GM21526 (cell line): ENCODE measurements at regions not wholly inside any gene's neighbourhood (a gene's known extent, or its start where the extent isn't known, plus 50 kb on each side); places are given as distances from the start of the nearest gene placed in this dataset.

ENCODE experiments used
- ATAC-seq: cut with Tn5 transposase; IDR thresholded peaks from one replicate; pipeline ENCODE4 v1.9.1; 2021; ENCODE audit warnings: moderate library complexity; ENCODE audit not compliant: unreplicated experiment, low FRiP score

DNA sequence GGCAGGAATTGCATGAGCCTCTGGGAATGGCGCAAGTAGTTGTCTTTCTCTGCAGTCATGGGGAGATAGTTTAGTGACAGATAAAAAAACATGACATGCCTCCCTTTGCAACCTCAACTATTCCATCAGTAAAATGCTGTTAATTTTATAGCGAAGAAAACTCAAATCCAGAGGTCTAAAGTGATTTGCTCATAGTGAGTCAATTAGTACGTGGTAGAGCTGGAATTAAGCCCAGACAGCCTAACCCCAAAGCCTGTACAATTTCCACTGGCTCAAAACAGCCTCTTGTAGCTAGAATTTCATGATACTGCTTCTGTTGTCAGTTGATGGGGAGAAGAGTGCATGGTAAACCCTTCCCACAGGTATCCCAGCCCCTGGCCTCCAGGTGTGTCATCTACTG lies 81.3 kb upstream of the TRPC5 start:
- no peak for ATAC-seq

- no peak for ATAC-seq
These were observed 65.8 kb upstream of the TRPC5 start for GRCh38 chrX:112148397-112148796.

DNA sequence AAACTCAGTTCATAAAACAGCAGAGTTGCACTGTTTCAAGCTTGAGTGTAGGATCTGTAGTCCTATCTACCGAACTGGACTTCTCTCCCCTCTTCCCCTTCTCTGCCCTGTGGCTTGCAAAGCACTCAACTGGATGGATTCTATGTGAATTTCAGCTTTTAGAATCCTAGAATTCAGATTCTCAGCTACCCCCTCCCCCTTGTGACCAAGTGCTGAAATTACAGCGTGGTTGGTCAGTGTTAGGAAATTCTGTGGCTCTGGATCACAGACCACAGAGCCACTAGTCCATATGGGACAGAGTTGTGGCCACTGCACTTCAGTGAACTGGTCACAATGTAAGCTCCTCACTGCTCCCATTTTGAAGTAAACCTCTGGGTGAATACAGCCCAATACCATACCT lies 64.6 kb upstream of the TRPC5 start:
- ATAC-seq = no peak

GRCh38 chrX:112137276-112137675 lies 54.7 kb upstream of the TRPC5 start:
- ATAC-seq = no peak
